GM12878 (cell line): ENCODE measurements at regions not wholly inside any gene's neighbourhood (a gene's known extent, or its start where the extent isn't known, plus 50 kb on each side); places are given as distances from the start of the nearest gene placed in this dataset.

Experiments used
- EGR1 ChIP-seq, 2 experiments: IDR thresholded peaks; 1 replicate in 1 of 2; 2 replicates in 1 of 2; pipeline ENCODE4 v1.6.1; 2011 to 2012; ENCODE audit warnings: low read depth in 2 of 2, low read length in 2 of 2, borderline replicate concordance in 1 of 2, mild to moderate bottlenecking in 1 of 2, moderate library complexity in 1 of 2
- JUNB ChIP-seq: IDR thresholded peaks from 2 replicates; pipeline ENCODE4 v1.6.1; 2016; ENCODE audit warnings: antibody characterized with exemption, mild to moderate bottlenecking
- RBBP5 ChIP-seq: fragments of 200-600 bp; sonication (generic); conservative IDR thresholded peaks from 2 replicates; pipeline ENCODE4 v1.6.1; 2016
- SREBF2 ChIP-seq: IDR thresholded peaks from 2 replicates; pipeline ENCODE4 v1.6.1; 2012; ENCODE audit warnings: mild to moderate bottlenecking, low read length
- TF ChIP-seq, protein P1 (sequence below): fragments of 450-650 bp; IDR thresholded peaks from 2 replicates; pipeline ENCODE4 v1.6.1; 2018; ENCODE audit warnings: mild to moderate bottlenecking, low read depth, moderate library complexity; ENCODE audit not compliant: partially characterized antibody
- TF ChIP-seq, protein P2 (sequence below): IDR thresholded peaks from 2 replicates; pipeline ENCODE4 v1.6.1; 2011; ENCODE audit warnings: borderline replicate concordance, low read depth, mild to moderate bottlenecking, moderate library complexity, low read length; ENCODE audit not compliant: insufficient read depth, poor library complexity, severe bottlenecking
- TF ChIP-seq, protein P3 (sequence below): fragments of 450-650 bp; IDR thresholded peaks from 2 replicates; pipeline ENCODE4 v1.6.1; 2016; ENCODE audit warnings: mild to moderate bottlenecking, moderate library complexity, borderline replicate concordance

DNA sequence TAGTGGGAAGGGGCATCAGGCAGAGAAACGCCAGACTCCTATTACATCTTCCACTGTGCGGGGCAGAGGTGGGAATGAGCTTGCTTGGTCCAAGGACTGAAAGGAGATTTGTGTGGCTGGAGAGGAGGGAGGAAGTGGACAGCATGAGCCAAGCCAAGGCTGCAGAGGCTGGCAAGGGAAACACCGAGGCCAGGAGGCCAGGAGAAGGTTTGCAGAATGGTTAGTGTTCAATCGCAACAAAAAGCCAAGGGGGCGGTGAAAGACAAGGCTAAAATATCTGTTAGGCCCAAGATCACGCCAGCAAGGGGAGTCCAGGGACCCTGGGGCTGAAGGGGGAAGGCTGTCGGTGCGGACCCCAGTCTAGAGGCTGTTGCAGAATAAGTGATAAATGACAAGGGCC lies 75.8 kb downstream of the CPN2 start (continued):
- TF ChIP-seq, protein P1, sequence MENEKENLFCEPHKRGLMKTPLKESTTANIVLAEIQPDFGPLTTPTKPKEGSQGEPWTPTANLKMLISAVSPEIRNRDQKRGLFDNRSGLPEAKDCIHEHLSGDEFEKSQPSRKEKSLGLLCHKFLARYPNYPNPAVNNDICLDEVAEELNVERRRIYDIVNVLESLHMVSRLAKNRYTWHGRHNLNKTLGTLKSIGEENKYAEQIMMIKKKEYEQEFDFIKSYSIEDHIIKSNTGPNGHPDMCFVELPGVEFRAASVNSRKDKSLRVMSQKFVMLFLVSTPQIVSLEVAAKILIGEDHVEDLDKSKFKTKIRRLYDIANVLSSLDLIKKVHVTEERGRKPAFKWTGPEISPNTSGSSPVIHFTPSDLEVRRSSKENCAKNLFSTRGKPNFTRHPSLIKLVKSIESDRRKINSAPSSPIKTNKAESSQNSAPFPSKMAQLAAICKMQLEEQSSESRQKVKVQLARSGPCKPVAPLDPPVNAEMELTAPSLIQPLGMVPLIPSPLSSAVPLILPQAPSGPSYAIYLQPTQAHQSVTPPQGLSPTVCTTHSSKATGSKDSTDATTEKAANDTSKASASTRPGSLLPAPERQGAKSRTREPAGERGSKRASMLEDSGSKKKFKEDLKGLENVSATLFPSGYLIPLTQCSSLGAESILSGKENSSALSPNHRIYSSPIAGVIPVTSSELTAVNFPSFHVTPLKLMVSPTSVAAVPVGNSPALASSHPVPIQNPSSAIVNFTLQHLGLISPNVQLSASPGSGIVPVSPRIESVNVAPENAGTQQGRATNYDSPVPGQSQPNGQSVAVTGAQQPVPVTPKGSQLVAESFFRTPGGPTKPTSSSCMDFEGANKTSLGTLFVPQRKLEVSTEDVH: no peak
- no peak for TF ChIP-seq EGR1 (IDR thresholded peaks at IDR 0.05; ENCODE audit: borderline replicate concordance in 1 of 2, low read depth in 2 of 2, low read length in 2 of 2)
- no peak for TF ChIP-seq SREBF2
- TF ChIP-seq RBBP5: no peak
- TF ChIP-seq, protein P2, sequence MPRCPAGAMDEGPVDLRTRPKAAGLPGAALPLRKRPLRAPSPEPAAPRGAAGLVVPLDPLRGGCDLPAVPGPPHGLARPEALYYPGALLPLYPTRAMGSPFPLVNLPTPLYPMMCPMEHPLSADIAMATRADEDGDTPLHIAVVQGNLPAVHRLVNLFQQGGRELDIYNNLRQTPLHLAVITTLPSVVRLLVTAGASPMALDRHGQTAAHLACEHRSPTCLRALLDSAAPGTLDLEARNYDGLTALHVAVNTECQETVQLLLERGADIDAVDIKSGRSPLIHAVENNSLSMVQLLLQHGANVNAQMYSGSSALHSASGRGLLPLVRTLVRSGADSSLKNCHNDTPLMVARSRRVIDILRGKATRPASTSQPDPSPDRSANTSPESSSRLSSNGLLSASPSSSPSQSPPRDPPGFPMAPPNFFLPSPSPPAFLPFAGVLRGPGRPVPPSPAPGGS: no peak
- no peak for TF ChIP-seq JUNB
- TF ChIP-seq, protein P3, sequence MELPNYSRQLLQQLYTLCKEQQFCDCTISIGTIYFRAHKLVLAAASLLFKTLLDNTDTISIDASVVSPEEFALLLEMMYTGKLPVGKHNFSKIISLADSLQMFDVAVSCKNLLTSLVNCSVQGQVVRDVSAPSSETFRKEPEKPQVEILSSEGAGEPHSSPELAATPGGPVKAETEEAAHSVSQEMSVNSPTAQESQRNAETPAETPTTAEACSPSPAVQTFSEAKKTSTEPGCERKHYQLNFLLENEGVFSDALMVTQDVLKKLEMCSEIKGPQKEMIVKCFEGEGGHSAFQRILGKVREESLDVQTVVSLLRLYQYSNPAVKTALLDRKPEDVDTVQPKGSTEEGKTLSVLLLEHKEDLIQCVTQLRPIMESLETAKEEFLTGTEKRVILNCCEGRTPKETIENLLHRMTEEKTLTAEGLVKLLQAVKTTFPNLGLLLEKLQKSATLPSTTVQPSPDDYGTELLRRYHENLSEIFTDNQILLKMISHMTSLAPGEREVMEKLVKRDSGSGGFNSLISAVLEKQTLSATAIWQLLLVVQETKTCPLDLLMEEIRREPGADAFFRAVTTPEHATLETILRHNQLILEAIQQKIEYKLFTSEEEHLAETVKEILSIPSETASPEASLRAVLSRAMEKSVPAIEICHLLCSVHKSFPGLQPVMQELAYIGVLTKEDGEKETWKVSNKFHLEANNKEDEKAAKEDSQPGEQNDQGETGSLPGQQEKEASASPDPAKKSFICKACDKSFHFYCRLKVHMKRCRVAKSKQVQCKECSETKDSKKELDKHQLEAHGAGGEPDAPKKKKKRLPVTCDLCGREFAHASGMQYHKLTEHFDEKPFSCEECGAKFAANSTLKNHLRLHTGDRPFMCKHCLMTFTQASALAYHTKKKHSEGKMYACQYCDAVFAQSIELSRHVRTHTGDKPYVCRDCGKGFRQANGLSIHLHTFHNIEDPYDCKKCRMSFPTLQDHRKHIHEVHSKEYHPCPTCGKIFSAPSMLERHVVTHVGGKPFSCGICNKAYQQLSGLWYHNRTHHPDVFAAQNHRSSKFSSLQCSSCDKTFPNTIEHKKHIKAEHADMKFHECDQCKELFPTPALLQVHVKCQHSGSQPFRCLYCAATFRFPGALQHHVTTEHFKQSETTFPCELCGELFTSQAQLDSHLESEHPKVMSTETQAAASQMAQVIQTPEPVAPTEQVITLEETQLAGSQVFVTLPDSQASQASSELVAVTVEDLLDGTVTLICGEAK: no peak
- TF ChIP-seq, all 136 proteins: peak for 0
